Sigmoid colon (tissue), 6 donors: ENCODE measurements at regions not wholly inside any gene's neighbourhood (a gene's known extent, or its start where the extent isn't known, plus 50 kb on each side); places are given as distances from the start of the nearest gene placed in this dataset.
"Not testable (repeated sequence)": the region's sequence is repeated elsewhere in the genome, so short reads cannot be mapped to it uniquely, and the experiment has no call there.

Experiments
- DNase-seq: peaks from one replicate; pipeline ENCODE4 v3.0.0-alpha.2; 2019
- H3K27ac ChIP-seq, 4 donors: fragments of 200-600 bp; sonication (generic); one replicate each; pipeline ENCODE4 v1.5.1; 2016 to 2019; ENCODE audit warnings: mild to moderate bottlenecking in 1 of 4
- H3K27me3 ChIP-seq, 3 donors: fragments of 200-600 bp; sonication (generic); one replicate each; pipeline ENCODE4 v1.5.1; 2019; ENCODE audit warnings: mild to moderate bottlenecking in 1 of 3
- H3K36me3 ChIP-seq, 4 donors: fragments of 200-600 bp; sonication (generic); one replicate each; pipeline ENCODE4 v1.5.1; 2016 to 2019
- H3K4me1 ChIP-seq, 4 donors: fragments of 200-600 bp; sonication (generic); one replicate each; pipeline ENCODE4 v1.5.1; 2017 to 2019
- H3K4me3 ChIP-seq, 4 donors: fragments of 200-600 bp; sonication (generic); one replicate each; pipeline ENCODE4 v1.5.1; 2017 to 2019; ENCODE audit warnings: mild to moderate bottlenecking in 2 of 4, moderate library complexity in 1 of 4
- H3K9me3 ChIP-seq, 4 donors: fragments of 200-600 bp in 3 of 4; sonication (generic) in 3 of 4; one replicate each; pipeline versions ENCODE4 v1.5.1 to v1.6.1; 2013 to 2019
- CTCF ChIP-seq, 4 experiments: fragments of 450-650 bp in 3 of 4; fragments of 200-600 bp in 1 of 4; IDR thresholded peaks; one replicate each; pipeline ENCODE4 v1.5.1; 2016 to 2019; ENCODE audit warnings: antibody characterized with exemption in 4 of 4, mild to moderate bottlenecking in 3 of 4, moderate library complexity in 2 of 4
- EP300 ChIP-seq, 4 donors: sonication (generic); formaldehyde crosslinking; IDR thresholded peaks; one replicate each; pipeline ENCODE4 v1.6.1; 2017; ENCODE audit warnings: antibody characterized with exemption in 4 of 4
- POLR2A ChIP-seq, 2 donors: fragments of 450-650 bp; IDR thresholded peaks; one replicate each; pipeline ENCODE4 v1.6.1; 2016; ENCODE audit warnings: antibody characterized with exemption in 2 of 2, mild to moderate bottlenecking in 2 of 2, moderate library complexity in 2 of 2
- POLR2AphosphoS5 ChIP-seq, 4 donors: sonication (generic); formaldehyde crosslinking; IDR thresholded peaks; one replicate each; pipeline ENCODE4 v1.6.1; 2017; ENCODE audit warnings: antibody characterized with exemption in 4 of 4
- WGBS, 2 donors: extraction: QIAGEN DNeasy Blood & Tissue Kit; methylation state at CpG; one replicate each; pipeline ENCODE4 v1.1.7; 2013; 5-methylcytosine and 5-hydroxymethylcytosine counted together
- intact Hi-C: fragments of 100-400 bp; cut with DNase I; formaldehyde crosslinking; loops from one replicate; pipeline ENCODE4 v1.15.1; 2023
- donor health status: healthy with polysubstance abuse.
- donor health status: healthy.

GRCh38 chr14:87748558-87748957 lies 244.4 kb downstream of the GALC start:
- Histone ChIP-seq H3K9me3 (no peaks in the 10 kb centered on the region), H3K4me1 (no peaks in the 10 kb centered on the region), H3K27me3 (no peaks in the 10 kb centered on the region), H3K27ac (no peak overlapping the region), H3K36me3 (no peaks in the 10 kb centered on the region), H3K4me3 (no peak overlapping the region)
- DNase-seq, result no peak
- intact Hi-C loops, result no loop called here
- TF ChIP-seq POLR2A (IDR thresholded peaks at IDR 0.05), result no peak
- TF ChIP-seq EP300 (IDR thresholded peaks at IDR 0.05), result no peak
- TF ChIP-seq CTCF (IDR thresholded peaks at IDR 0.05), result no peak
- no peak for TF ChIP-seq POLR2AphosphoS5 (IDR thresholded peaks at IDR 0.05)

DNA sequence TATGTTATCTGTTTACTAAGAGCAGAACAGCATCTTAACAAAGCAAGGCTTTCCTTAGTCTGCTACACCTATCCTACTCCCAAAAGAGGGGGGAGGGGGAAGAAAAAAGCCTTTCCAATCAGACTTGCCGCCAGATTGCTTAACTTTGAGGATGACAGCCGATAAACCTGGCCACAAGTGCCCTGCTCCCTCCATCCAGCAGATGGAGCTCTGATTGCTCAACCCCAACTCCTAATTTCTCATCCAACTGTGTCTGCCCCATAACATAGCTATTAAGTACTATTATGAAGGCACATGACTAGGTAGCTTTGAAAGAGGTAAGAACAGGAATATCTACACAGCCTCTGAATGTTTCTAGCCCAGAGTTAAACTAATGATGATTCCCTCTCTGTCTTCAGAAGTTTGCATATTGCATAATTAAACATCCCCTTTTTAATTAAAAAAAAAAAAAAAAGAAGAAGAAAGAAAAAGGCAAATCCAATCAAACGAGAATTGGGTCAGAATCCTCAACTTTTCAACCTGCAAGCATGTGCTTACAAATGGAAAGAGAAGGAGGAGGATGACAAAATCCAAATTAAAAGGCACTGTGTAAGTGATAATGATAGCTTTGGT lies 247.4 kb downstream of the GALC start:
- TF ChIP-seq POLR2A (IDR thresholded peaks at IDR 0.05), result no peak
- peak in 2 of 4 experiments; percentile 18 to 39 for TF ChIP-seq CTCF (IDR thresholded peaks at IDR 0.05)
- H3K9me3 ChIP-seq, result no peaks in the 10 kb centered on the region
- intact Hi-C loops, result no loop called here
- no peak for DNase-seq
- H3K27me3 ChIP-seq, result no peaks in the 10 kb centered on the region
- no peak overlapping the region for H3K27ac ChIP-seq
- no peaks in the 10 kb centered on the region for H3K36me3 ChIP-seq
- H3K4me3 ChIP-seq, result no peak overlapping the region
- H3K4me1 ChIP-seq, result no peaks in the 10 kb centered on the region
- 19 to 28% methylated on average over 3 of the region's 3 CpGs for WGBS, 2 donors

DNA sequence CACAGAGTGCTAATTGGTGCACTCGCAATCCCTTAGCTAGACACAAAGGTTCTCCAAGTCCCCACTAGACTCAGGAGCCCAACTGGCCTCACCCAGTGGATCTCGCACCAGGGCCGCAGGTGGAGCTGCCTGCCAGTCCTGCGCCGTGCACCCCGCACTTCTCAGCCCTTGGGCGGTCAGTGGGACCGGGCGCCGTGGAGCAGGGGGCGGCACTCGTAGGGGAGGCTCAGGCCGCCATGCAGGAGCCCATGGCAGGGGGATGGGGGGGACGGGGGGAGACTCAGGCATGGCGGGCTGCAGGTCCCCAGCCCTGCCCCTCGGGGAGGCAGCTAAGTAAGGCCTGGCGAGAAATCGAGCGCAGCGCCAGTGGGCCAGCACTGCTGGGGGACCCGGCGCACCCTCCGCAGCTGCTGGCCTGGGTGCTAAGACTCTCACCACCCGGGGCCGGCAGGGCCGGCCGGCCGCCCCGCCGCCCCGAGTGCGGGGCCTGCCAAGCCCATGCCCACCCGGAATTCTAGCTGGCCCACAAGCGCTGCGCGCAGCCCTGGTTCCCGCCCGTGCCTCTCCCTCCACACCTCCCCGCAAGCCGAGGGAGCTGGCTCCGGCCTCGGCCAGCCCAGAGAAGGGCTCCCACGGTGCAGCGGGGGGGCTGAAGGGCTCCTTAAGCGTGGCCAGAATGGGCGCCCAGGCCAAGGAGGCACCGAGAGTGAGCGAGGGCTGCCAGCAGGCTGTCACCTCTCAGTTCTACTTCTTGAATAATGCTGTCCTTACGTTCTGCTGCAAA lies 258.2 kb downstream of the GALC start:
- DNase-seq, H3K27ac ChIP-seq, intact Hi-C loops, H3K9me3 ChIP-seq, H3K27me3 ChIP-seq, H3K4me3 ChIP-seq, H3K36me3 ChIP-seq, H3K4me1 ChIP-seq: not testable (repeated sequence)
- 95 to 96% methylated on average over 49 of the region's 49 CpGs for WGBS, 2 donors

GRCh38 chr14:87733115-87733514 lies 259.9 kb downstream of the GALC start:
- WGBS, 2 donors, result 84 to 90% methylated on average over 7 of the region's 7 CpGs
- intact Hi-C loops, H3K9me3 ChIP-seq, H3K27ac ChIP-seq, H3K36me3 ChIP-seq, H3K27me3 ChIP-seq, H3K4me1 ChIP-seq, H3K4me3 ChIP-seq, DNase-seq: not testable (repeated sequence)

- 67 to 72% methylated on average over 9 of the region's 9 CpGs for WGBS, 2 donors
- Histone ChIP-seq H3K27ac (no peak overlapping the region), H3K36me3 (no peaks in the 10 kb centered on the region), H3K9me3 (peaks cover 0 to 2% (median 0%) of the 10 kb centered on the region in 4 donors), H3K27me3 (no peaks in the 10 kb centered on the region), H3K4me1 (no peaks in the 10 kb centered on the region), H3K4me3 (no peak overlapping the region)
- TF ChIP-seq POLR2AphosphoS5 (IDR thresholded peaks at IDR 0.05) (no peak), CTCF (IDR thresholded peaks at IDR 0.05) (no peak), POLR2A (IDR thresholded peaks at IDR 0.05) (no peak), EP300 (IDR thresholded peaks at IDR 0.05) (no peak)
- intact Hi-C loops, result no loop called here
- DNase-seq, result no peak
Measured at GRCh38 chr14:87732562-87732961, 260.4 kb downstream of the GALC start.

- no peaks in the 10 kb centered on the region for H3K36me3 ChIP-seq
- H3K9me3 ChIP-seq, result no peaks in the 10 kb centered on the region
- TF ChIP-seq POLR2A (IDR thresholded peaks at IDR 0.05), result no peak
- TF ChIP-seq POLR2AphosphoS5 (IDR thresholded peaks at IDR 0.05), result no peak
- TF ChIP-seq EP300 (IDR thresholded peaks at IDR 0.05), result no peak
- no peak for TF ChIP-seq CTCF (IDR thresholded peaks at IDR 0.05)
- intact Hi-C loops, result no loop called here
- no peak overlapping the region for H3K27ac ChIP-seq
- no peak for DNase-seq
- H3K27me3 ChIP-seq, result no peaks in the 10 kb centered on the region
- 76 to 77% methylated on average over 4 of the region's 4 CpGs for WGBS, 2 donors
- no peaks in the 10 kb centered on the region for H3K4me1 ChIP-seq
- H3K4me3 ChIP-seq, result no peak overlapping the region
Measured at GRCh38 chr14:87725318-87725717, 267.7 kb downstream of the GALC start.
